Activated CD8-positive, alpha-beta T cell treated with anti-CD3 and anti-CD28 coated beads for 36 hours (primary cell): ENCODE measurements at regions not wholly inside any gene's neighbourhood (a gene's known extent, or its start where the extent isn't known, plus 50 kb on each side); places are given as distances from the start of the nearest gene placed in this dataset.

Experiments used
- ATAC-seq: fragments of 200-7000 bp; cut with Tn5 transposase; one replicate; pipeline ENCODE4 v1.10.0; 2021; ENCODE audit warnings: mild to moderate bottlenecking, moderate library complexity
- CTCF ChIA-PET: fragments of 350-600 bp; sonication (Branson Sonifier 250); formaldehyde crosslinking; loops from one replicate; lab custom pipeline; 2021; ENCODE audit warnings: antibody characterized with exemption; lab: Charles Lee
- POLR2A ChIA-PET: fragments of 350-600 bp; sonication (Branson Sonifier 250); formaldehyde crosslinking; loops from one replicate; lab custom pipeline; 2021; ENCODE audit warnings: antibody characterized with exemption; lab: Charles Lee
- DNase-seq: peaks from one replicate; pipeline ENCODE4 v3.0.0-alpha.2; 2020
- H3K27ac Mint-ChIP-seq: one replicate; pipeline ENCODE4 v1.8.0; 2021; ENCODE audit warnings: mild to moderate bottlenecking, mixed read lengths
- H3K27me3 Mint-ChIP-seq: one replicate; pipeline ENCODE4 v1.8.0; 2021; ENCODE audit warnings: mixed read lengths
- H3K36me3 Mint-ChIP-seq: one replicate; pipeline ENCODE4 v1.8.0; 2021; ENCODE audit warnings: low read depth, mixed read lengths
- H3K4me1 Mint-ChIP-seq: one replicate; pipeline ENCODE4 v1.8.0; 2021; ENCODE audit warnings: low read depth, mixed read lengths
- H3K4me3 Mint-ChIP-seq: one replicate; pipeline ENCODE4 v1.8.0; 2021; ENCODE audit warnings: mild to moderate bottlenecking, moderate library complexity, mixed read lengths
- H3K9me3 Mint-ChIP-seq: one replicate; pipeline ENCODE4 v1.8.0; 2021; ENCODE audit warnings: mixed read lengths
- intact Hi-C: fragments of 100-400 bp; cut with micrococcal nuclease; formaldehyde crosslinking; loops from one replicate; pipeline ENCODE4 v1.10.0; 2022
- TF ChIP-seq, protein P1 (sequence below): fragments of 200-600 bp; IDR thresholded peaks from one replicate; pipeline ENCODE4 v1.8.0; 2022; ENCODE audit warnings: antibody characterized with exemption, mild to moderate bottlenecking

- ATAC-seq (no peak), DNase-seq (no peak)
- intact Hi-C loops, result no loop called here
- H3K27me3 Mint-ChIP-seq, result no peaks in the 10 kb centered on the region
- TF ChIP-seq, protein P1, sequence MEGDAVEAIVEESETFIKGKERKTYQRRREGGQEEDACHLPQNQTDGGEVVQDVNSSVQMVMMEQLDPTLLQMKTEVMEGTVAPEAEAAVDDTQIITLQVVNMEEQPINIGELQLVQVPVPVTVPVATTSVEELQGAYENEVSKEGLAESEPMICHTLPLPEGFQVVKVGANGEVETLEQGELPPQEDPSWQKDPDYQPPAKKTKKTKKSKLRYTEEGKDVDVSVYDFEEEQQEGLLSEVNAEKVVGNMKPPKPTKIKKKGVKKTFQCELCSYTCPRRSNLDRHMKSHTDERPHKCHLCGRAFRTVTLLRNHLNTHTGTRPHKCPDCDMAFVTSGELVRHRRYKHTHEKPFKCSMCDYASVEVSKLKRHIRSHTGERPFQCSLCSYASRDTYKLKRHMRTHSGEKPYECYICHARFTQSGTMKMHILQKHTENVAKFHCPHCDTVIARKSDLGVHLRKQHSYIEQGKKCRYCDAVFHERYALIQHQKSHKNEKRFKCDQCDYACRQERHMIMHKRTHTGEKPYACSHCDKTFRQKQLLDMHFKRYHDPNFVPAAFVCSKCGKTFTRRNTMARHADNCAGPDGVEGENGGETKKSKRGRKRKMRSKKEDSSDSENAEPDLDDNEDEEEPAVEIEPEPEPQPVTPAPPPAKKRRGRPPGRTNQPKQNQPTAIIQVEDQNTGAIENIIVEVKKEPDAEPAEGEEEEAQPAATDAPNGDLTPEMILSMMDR, result no peak
- ChIA-PET CTCF (no interaction called here), POLR2A (no interaction called here)
- no peak overlapping the region for H3K4me3 Mint-ChIP-seq
- peaks cover 24% of the 10 kb centered on the region for H3K9me3 Mint-ChIP-seq
- H3K4me1 Mint-ChIP-seq, result no peaks in the 10 kb centered on the region
- H3K27ac Mint-ChIP-seq, result no peak overlapping the region
- H3K36me3 Mint-ChIP-seq, result no peaks in the 10 kb centered on the region
These were observed 409.5 kb downstream of the ADRA2A start for GRCh38 chr10:111486346-111486745.

- POLR2A ChIA-PET, result no interaction called here
- CTCF ChIA-PET, result no interaction called here
- TF ChIP-seq, protein P1, result no peak
- Mint-ChIP-seq H3K4me1 (no peaks in the 10 kb centered on the region), H3K27ac (no peak overlapping the region), H3K27me3 (no peaks in the 10 kb centered on the region), H3K4me3 (no peak overlapping the region), H3K36me3 (no peaks in the 10 kb centered on the region), H3K9me3 (peaks cover 37% of the 10 kb centered on the region)
- no peak for ATAC-seq
- intact Hi-C loops, result no loop called here
- no peak for DNase-seq
These were observed 411.8 kb downstream of the ADRA2A start for GRCh38 chr10:111488668-111489067.

DNA sequence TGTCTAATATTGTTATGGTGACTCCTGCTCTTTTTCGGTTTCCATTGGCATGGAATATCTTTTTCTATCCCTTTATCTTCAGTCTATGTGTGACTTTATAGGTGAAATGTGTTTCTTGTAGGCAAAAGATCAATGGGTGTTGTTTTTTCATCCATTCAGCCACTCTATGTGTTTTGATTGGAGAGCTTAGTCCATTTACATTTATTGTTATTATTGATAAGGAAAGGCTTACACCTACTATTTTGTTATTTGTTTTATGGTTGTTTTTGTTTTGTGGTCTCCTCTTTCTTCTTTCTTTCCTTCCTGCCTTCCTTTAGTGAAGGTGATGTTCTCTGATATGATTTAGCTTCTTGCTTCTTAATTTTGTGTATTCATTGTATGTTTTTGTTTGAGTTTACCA lies 414.3 kb downstream of the ADRA2A start:
- ChIA-PET POLR2A (no interaction called here), CTCF (no interaction called here)
- Mint-ChIP-seq H3K27ac (no peak overlapping the region), H3K9me3 (peaks cover 37% of the 10 kb centered on the region), H3K4me1 (no peaks in the 10 kb centered on the region), H3K36me3 (no peaks in the 10 kb centered on the region), H3K4me3 (no peak overlapping the region), H3K27me3 (no peaks in the 10 kb centered on the region)
- DNase-seq, result no peak
- ATAC-seq, result no peak
- TF ChIP-seq, protein P1, result no peak
- intact Hi-C loops, result no loop called here

GRCh38 chr10:111493024-111493625 lies 416.3 kb downstream of the ADRA2A start:
- ChIA-PET POLR2A (no interaction called here), CTCF (no interaction called here)
- no peaks in the 10 kb centered on the region for H3K4me1 Mint-ChIP-seq
- H3K27ac Mint-ChIP-seq, result no peak overlapping the region
- peaks cover 31% of the 10 kb centered on the region for H3K9me3 Mint-ChIP-seq
- DNase-seq (no peak), ATAC-seq (no peak)
- peaks cover 4% of the 10 kb centered on the region for H3K27me3 Mint-ChIP-seq
- H3K4me3 Mint-ChIP-seq, result no peak overlapping the region
- no peaks in the 10 kb centered on the region for H3K36me3 Mint-ChIP-seq
- intact Hi-C loops, result no loop called here
- TF ChIP-seq, protein P1, result no peak

DNA sequence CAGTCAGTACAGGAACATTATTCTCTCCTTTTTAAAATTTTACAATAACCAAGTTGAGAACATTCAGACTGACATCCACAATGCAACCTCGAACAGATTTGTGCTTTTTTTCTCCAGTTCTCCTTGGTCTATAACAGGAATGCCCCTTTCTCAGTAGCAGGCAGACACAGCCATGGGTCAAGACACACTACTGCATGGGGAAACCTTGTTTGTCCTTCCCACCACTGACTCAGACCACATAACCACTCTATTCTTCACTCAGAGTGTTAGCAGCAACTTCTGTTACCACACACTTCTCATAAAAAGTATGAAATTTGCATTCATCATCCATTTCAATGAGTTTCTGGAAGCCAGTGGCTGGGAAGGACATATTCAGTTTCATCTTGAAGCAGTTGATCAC lies 421.7 kb downstream of the ADRA2A start:
- ATAC-seq (no peak), DNase-seq (no peak)
- Mint-ChIP-seq H3K9me3 (peaks cover 2% of the 10 kb centered on the region), H3K4me1 (no peaks in the 10 kb centered on the region), H3K27me3 (peaks cover 4% of the 10 kb centered on the region), H3K27ac (no peak overlapping the region), H3K36me3 (no peaks in the 10 kb centered on the region), H3K4me3 (no peak overlapping the region)
- intact Hi-C loops, result no loop called here
- ChIA-PET POLR2A (no interaction called here), CTCF (no interaction called here)
- TF ChIP-seq, protein P1, result no peak
